Hematopoietic multipotent progenitor cell treated with erythropoietin and hydrocortisone succinate and interleukin-3 and kit ligand, for 15 days (in vitro differentiated cells): ENCODE measurements at regions not wholly inside any gene's neighbourhood (a gene's known extent, or its start where the extent isn't known, plus 50 kb on each side); places are given as distances from the start of the nearest gene placed in this dataset.

ENCODE experiments used
- DNase-seq: peaks from one replicate; pipeline ENCODE4 v3.0.0-alpha.2; 2015; ENCODE audit warnings: low spot score

- DNase-seq: no peak
Observed at GRCh38 chr18:10314066-10314465, 140.4 kb upstream of the APCDD1 start.

DNA sequence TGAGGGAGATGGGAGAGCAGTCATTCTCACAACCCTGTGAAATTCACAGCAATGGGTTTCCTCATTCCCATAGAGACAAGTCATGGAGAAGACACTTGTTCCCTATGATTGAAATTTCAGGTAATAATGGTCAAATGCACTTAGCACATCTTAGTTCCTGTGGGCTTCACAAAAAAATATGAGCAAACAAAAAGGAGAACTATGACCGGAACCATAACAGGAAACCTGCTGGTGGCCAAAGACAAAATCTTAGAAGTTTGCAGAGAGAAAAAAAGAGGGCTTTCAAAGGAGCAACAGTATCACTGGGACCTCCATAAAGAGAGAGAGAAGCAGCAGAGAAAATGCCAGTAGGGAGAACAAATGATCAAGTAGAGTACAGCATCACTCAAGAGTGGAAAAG is 138.9 kb upstream of the APCDD1 start:
- DNase-seq: no peak

- DNase-seq: no peak
Observed at GRCh38 chr18:10316778-10317177, 137.7 kb upstream of the APCDD1 start.

DNA sequence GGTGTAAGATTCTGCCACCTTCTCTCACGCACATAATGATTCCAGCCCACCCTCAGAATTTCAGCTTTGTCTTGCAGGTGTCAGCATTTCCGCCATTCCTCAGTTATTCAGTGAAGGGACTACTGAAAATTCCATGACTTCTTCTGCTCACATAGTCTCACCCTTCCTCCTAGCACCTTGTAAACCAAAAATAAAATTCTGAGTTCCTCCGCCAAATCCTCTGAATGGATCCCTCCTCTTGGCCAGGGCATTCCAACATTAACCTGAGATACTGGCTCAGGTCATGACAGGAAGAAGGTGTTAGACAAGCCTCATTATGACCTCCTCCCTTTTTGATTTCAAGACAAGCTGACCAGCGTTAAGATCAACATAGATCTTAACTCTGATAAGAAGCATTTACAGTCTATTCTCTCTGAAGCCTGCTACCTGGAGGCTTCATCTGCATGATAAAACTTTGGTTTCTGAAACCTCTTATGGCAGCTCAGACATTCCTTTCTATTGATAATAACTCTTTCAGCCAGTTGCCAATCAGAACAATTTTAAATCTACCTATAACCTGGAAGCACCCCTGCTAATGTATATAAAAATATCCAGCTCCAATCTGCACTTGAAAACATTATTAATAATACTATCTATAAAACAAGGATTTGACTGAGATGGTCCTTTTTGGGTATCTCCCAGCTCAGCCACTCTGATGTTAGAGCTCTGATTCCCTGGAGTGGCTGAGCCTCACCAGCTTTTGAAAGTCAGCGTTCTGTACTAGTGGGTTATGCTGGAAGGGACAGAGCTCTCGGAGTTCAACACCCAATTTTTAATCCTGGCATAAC is 136.4 kb upstream of the APCDD1 start:
- DNase-seq: no peak

GRCh38 chr18:10318691-10318970 is 135.8 kb upstream of the APCDD1 start:
- DNase-seq: no peak

DNA sequence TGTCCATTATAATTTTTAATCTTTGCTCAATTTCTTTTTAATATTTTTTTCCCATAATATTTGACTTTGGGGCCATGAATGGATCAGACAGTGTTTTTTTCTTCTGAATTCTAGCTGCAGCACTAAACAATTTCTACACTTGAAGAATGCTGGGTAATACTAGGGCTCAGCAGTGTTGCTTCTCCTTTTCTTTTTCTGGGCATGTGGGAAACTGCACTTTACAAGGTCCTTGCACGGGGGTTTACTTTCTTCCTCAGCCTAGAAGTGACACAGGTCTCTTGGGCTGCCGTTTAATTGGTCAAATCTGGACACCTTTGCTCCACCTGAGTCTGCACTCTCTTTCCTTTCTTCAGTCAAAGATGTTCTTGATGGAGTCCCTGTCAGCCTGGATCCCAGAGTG is 135.4 kb upstream of the APCDD1 start:
- DNase-seq: no peak

DNA sequence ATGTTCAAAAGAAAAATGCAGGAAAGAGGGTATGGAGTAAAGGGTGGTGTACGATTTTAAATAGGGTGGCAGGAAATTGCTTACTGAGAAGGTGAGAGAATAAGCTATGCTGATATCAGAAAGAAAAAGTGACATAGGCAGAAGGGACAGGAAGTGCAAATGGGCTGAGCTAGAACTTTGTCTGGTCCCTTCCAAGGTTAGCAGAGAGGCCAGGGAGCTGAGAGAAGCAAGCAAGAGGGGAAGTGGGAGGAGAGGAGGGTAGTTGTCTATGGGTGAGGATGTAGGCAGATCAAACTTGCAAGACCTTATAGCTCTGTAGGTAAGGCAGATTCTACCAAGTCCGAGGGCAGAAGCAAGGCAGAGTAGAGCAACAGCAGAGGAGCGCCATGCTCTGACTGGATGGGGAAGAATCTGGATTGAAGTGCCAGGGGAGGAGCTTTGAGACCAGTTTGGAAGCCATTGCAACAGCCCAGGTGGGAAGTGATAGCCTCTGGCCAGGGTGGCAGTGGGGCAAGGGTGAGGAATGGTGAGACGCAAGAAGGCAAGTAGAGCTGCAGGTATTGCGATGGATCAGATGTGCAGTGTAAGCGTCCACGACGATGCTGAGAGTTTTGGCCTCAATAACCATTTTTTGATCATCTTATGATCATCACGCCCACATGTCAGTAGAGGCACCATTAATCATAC is 134.4 kb upstream of the APCDD1 start:
- DNase-seq: no peak

GRCh38 chr18:10320791-10321190 is 133.6 kb upstream of the APCDD1 start:
- DNase-seq: no peak

DNA sequence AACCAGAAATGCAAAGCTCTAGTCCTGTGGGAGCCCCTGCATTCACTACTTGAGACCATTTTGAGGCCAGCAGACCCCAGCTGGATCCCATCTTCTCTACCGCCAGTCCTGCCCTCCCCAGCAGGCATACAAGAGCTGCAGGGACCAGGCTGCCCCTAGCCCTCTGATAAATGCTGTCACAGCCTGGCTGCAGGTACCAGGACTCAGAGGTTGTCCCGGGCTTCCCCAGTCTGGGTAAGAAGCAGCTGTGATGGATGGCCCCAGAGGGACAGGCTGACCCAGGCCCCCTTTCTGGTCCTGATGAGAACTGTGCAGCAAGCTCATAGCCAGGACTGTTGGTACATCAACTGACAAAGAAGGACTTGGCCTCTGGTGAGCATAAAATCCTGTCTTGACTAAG is 132.9 kb upstream of the APCDD1 start:
- DNase-seq: no peak

- no peak for DNase-seq
Observed at GRCh38 chr18:10322004-10322403, 132.4 kb upstream of the APCDD1 start.

DNA sequence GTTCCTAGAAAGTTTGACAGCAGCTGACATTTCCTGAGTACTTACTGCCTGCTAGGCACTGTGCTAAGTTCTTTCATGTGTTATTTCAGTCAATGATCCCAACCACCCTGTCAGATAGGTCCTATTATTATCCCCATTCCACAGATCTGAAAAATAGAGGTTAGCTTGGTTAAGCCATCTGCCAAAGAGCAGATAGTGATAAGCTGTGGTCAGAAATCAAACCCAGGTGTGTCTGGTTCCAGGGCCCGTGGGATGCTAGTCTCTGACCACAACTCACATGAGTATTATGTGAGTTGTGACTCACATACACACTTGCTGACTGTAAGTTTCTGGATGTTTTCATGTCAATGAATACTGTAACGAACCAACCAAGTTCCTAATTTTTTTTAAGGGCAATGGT is 132.0 kb upstream of the APCDD1 start:
- DNase-seq: no peak

- DNase-seq: no peak
Observed at GRCh38 chr18:10329101-10329500, 125.3 kb upstream of the APCDD1 start.

- DNase-seq: no peak
Observed at GRCh38 chr18:10330428-10330827, 124.0 kb upstream of the APCDD1 start.

GRCh38 chr18:10332452-10332851 is 122.0 kb upstream of the APCDD1 start:
- no peak for DNase-seq

- no peak for DNase-seq
Observed at GRCh38 chr18:10336749-10337350, 117.6 kb upstream of the APCDD1 start.

GRCh38 chr18:10340821-10341220 is 113.6 kb upstream of the APCDD1 start:
- no peak for DNase-seq

DNA sequence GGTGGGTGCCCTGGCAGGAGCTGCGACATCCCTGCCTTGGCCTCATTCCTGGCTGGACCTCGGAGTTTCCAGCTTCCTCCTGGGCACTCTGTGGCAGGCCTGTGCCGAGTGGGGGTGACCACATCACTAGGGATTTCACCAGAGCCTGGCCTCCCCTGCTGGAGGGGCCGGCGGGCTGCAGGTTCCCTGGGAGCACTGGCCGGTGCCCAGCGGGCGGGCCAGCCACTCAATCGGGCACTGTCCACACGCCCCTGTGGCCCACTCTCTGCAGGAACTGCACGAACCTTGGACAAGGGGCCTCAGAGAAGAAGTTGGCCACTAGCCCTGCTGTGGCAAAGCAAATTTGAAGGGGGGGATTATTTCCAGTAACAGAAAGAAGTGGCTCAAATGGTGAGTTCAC is 110.7 kb upstream of the APCDD1 start:
- DNase-seq: no peak

DNA sequence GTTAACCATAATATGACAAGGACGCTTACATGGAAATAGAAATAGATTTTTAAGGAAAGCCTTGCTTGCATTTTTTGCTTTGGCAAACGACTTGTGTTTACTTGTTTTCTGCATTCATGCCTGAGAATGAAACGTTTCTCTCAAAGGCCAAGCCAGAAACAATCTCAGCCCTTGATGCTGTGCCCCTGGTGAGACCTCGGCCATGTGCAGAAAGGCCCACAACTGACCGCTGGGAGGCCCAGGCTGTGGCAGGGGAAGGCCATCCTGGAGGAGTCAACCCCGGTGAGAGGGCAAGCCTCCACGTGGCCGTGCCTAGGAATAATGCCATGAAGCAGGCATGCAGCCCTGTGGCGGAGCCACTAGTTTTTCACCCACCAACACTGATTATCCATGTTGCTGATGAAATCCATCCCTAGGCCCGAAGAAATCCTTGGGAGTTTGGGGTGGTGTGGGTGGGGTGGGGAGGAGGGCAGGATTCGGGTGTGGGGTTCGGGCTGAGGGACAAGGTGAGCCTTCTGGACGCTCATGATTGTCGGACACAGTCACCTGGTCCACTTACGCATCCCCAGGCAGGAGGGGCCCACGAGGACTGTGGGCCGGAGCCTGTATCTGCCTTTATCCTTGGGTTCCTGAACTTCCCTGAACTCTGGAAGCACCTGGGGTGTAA is 107.6 kb upstream of the APCDD1 start:
- DNase-seq: no peak

DNA sequence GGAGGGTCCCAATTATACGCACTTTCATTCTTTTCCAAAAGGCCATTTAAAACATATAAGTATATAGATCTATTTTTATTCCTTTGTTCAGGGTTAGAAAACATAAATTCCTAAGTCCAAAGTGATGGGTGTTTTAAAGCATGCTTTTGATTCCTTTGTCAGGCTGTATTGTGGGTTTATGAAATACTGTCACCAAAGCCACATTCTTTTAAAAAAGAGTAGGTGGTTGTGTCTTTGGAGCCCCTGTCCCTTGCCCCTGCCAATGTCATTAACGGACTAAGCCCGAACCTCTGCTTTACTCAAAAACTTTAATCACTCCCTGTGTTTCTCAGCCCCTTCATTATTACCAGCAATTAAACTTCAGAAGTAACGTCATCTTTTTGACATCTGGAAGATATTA is 104.9 kb upstream of the APCDD1 start:
- no peak for DNase-seq

GRCh38 chr18:10350661-10351060 is 103.8 kb upstream of the APCDD1 start:
- DNase-seq: no peak

- DNase-seq: no peak
Observed at GRCh38 chr18:10351219-10351818, 103.1 kb upstream of the APCDD1 start.

GRCh38 chr18:10351858-10352257 is 102.6 kb upstream of the APCDD1 start:
- no peak for DNase-seq

DNA sequence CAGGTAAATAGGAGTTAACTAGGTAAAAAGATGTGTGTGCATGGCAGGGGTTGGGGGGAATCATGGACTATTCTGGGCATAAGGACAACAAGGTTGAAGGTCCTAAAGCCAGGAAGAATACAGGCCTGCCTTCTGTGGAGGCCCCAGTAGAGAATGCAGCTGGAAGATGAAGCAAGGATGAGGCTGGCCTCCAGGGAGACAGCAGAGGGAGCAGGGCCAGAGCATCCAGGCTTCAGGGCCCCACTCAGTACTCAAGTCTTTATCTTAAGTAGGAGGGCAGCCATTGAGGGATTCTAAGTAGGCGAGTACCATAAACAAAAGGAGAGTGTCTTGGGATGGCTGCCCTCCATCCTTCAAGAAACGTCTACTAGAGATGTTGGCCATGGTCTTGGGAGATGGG is 101.8 kb upstream of the APCDD1 start:
- no peak for DNase-seq
